M059J (cell line): ENCODE measurements at regions not wholly inside any gene's neighbourhood (a gene's known extent, or its start where the extent isn't known, plus 50 kb on each side); places are given as distances from the start of the nearest gene placed in this dataset.
"Not testable (repeated sequence)": the region's sequence is repeated elsewhere in the genome, so short reads cannot be mapped to it uniquely, and the experiment has no call there.

Experiments used
- DNase-seq: peaks from one replicate; pipeline ENCODE4 v3.0.0-alpha.2; 2012; ENCODE audit warnings: low read depth

DNA sequence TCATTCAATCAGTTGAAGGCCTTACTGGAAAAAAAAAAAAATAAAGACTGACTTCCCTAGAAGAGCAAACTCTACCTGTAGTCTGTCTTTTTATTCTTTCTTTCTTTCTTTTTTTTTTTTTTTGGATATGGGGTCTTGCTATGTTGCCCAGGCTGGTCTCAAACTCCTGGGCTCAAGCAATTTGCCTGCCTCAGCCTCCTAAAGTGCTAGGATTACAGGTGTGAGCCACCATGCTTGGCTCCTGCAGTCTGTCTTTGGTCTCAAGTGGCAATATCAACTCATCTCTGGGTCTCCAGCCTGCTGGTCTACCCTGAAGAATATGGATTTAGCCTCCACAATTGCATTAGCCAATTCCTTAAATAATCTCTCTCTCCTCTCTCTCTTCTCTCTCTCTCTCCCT lies 167.7 kb upstream of the P2RY1 start:
- no peak for DNase-seq

DNA sequence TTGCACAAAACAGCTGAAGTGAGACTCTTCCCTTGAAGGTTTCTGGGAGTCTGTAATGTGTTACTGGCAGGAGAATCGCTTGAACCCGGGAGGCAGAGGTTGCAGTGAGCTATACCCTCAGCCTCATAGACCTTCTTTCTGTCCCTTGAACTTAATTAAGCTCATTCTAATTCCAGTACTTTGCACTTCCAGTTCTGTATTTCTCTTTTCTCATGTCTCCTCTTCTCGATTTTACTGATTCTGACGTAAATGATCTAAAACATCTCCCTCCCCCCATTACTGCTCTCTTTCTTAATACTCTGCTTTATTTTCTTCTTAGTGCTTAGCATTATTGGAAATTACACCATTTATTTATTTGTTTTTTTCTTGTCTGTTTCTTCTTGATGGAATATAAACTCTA lies 165.4 kb upstream of the P2RY1 start:
- no peak for DNase-seq

DNA sequence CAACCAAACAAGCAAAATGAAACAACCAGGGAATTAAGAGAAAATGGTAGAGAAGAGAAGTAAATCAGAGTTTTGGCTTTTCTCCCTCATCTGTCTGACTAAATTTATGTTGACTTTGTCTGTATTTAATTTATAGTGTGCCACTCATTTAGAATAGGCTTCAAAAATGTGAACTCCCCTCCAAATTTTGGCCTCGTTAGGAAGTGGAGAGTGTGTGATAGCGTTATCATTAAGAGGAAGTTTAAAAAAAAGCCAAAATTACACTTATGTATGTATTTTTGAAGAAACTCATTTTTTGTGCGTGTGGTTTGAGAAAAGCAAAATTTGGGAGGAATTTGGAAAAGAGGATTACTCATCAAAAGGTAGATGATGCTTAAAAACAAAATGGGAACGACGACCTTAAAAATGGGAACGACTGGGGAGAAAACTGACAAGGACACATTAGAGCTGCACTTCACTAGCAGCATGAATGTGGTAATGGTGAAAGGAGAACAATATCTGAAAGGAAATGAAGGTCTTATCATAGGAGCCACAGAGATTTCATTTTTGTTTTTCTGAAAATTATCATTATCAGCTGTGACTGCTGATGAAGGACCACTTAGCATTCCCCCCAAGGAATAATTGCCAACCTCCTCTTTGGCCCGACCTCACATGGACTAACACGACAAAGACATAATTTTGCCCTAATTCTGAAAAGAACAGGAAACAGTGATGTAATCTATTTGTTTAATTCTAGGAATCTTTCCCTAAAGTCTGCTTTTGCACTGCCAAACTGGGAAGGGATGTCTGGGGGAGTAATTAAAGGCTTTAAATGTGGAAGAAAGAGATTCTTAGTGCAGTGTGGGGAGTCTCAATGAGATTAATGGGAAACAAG lies 163.2 kb upstream of the P2RY1 start:
- DNase-seq = no peak

DNA sequence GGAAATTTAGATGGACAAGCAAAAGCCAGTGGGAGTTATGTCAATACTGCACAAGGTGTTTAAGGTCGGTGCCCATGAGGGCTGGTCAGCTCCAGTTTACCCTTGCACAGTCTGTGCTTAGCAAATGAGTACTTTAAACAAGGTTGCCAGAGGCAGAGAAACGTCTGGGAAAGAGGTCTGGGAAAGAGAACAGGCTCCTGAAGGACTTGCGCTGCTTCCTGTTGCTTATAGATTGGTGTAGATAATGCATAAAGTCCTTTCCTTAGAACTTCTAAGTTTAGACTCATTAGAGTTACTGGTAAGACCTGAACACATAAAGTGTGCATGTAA lies 162.6 kb upstream of the P2RY1 start:
- DNase-seq = no peak

DNA sequence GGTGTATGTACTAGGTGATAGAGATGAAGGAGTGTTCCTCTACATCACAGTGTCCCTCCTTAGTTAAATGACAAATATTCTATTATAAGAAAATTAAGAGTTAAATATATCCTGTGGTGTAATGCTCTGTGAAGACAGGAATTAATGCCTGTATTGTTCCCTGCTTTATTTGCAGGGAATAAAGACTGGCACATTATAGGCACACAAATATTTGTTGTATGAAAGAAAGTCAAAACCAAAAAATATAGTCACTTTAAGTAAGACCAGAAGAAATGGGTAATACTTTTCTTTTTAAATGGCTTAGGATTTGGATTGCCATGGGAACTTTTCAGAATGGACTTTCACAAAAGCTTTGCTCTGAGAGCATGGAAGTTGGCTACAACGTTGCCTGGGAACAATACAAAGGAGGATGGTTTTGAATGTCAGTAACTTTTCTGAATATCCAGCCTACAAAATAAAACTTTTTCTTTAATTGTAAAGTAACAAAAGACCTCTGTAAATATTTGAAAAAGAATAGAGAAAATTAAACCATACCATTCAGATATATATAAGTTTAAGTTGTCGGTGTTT lies 158.0 kb upstream of the P2RY1 start:
- DNase-seq = no peak

DNA sequence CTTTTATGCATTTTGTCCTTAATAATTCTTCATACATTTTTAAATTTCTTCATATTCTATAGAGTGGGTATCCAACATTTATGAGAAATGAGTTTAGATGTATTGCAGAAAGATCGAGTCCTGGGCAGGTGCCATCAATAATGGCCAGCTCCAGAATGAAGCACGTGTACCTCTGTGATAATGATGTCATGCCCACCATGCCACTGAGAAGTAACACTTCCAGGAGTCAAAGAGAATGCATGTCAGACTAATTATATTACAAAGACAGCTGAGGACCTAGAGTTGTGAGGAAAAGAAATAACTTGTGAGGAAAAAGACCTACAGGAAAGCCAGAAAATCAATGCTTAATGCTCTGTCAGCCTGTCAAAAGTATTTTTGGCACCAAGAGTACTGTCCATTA lies 157.4 kb upstream of the P2RY1 start:
- no peak for DNase-seq

DNA sequence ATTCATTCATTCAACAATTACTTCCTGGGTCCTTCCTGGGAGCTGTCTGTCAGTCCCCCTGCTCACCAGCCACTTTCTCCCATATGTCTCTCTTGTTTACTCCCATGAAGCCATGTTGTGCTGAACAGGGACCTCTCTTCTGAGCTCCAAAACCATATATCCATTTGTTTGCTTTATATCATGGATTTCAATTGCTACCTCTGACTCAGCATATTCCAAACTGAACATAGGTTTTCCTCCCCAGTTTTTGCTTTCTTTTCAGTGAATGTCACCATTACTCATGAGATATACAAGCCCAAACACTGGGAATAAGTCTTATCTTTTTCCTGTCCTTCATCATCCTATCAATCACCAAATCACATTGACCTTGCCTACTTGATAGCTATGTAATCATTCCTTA lies 152.5 kb upstream of the P2RY1 start:
- no peak for DNase-seq

DNA sequence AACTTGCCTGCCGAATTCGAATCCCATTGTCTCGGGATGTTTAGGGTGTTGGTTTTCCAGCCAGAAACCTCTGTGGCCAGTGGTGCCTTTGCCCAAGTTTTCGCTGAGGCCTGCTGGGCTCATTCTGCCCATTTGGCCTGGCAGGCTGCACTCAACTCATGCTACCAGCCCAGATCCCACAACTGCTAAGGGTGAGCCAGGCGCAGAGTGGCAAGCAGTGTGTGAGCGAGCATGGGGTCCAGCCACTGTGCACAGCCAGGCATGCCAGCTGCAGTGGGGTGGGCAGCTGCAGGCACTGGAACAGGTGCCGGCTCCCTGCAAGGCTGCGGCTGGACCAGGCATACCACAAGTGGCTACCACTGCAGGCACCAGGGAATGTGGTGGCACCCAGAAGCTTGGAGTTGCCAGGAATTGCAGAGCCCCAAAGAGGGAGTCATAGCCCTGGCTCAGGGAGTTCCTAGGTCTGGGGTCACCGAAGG lies 151.4 kb upstream of the P2RY1 start:
- DNase-seq = no peak

DNA sequence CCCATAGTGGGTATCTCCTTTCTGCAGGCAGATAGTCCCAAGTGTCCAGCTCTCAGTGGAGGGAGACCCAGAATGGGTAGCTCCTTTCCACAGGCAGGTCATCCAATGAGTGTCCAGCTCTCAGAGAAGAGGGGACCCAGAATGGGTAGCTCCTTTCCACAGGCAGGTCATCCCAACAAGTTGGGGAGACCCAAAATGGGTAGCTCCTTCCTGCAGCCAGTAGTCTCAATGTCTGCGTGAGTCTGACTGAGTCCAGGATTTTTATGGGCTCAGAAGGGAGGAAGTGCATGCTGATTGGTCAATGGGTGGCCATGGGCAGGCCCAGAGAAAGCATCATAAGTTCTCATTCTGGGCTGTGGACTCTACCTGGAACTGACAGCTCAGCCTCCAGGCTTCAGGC lies 150.7 kb upstream of the P2RY1 start:
- no peak for DNase-seq

DNA sequence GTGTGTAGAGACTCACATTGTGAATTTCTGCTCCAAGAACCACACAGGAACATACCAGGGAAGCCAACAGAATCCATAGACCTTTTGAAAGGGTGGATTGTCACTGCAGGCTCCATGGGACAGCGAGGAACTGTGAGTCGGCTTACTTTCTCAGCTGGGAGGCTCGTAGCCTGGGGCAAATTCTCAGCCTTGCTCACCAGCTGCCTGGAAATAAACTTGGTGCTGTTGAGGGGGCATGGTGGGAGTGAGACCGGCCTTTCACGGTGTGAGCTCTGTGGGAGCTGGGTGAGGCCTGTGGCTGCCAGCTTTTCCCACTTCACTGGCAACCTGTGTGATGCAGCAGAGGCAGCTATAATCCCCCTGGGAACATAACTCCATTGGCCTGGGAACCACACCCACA lies 146.6 kb upstream of the P2RY1 start:
- peak; percentile 25 for DNase-seq

DNA sequence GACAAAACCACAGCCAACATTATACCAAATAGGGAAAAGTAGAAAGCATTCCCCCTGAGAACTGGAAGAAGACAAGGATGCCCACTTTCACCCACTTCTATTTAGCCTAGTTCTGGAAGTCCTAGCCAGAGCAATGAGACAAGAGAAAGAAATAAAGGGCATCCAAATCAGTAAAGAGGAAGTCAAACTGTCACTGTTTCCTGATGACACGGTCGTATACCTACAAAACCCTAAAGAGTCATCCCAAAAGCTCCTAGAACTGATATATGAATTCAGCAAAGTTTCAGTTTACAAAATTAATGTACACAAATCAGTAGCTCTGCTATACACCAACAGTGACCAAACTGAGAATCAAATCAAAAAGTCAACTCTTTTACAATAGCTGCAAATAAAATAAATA lies 142.6 kb upstream of the P2RY1 start:
- not testable (repeated sequence) for DNase-seq

DNA sequence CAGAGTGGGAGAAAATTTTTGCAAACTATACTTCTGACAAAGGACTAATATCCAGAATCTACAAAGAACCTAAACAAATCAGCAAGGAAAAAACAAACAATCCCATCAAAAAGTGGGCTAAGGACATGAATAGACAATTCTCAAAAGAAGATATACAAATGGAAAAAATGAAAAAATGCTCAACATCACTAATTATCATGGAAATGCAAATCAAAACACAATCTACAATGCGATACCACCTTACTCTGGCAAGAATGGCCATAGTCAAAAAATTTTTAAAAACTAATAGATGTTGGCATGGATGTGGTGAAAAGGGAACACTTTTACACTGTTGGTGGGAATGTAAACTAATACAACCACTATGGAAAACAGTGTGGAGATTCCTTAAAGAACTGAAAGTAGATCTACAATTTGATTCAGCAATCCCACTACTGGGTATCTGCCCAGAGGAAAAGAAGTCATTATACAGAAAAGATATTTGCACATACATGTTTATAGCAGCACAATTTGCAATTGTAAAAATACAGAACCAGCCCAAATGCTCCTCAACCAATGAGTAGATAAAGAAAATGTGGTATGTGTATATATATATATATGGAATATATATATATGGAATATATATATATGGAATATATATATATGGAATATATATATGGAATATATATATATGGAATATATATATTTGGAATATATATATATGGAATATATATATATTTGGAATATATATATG lies 141.2 kb upstream of the P2RY1 start:
- not testable (repeated sequence) for DNase-seq

DNA sequence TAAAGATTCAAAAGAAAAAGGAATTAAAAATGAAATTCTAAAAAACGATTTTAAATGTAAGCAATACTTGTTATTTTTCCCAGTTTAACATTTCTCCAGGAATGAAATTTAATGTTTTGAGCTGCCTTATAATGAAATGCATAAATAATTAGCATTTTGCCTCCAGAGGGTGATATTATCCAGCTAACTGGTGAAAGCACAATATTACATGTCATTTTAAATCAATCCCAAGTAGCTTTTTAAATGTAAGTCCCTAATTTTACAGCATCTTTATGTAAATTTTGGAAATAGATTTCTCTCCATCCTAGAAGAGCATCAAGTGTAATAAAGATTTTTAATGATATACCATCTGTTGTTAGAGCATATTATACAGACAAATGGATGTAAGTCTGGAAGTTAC lies 139.1 kb upstream of the P2RY1 start:
- no peak for DNase-seq

DNA sequence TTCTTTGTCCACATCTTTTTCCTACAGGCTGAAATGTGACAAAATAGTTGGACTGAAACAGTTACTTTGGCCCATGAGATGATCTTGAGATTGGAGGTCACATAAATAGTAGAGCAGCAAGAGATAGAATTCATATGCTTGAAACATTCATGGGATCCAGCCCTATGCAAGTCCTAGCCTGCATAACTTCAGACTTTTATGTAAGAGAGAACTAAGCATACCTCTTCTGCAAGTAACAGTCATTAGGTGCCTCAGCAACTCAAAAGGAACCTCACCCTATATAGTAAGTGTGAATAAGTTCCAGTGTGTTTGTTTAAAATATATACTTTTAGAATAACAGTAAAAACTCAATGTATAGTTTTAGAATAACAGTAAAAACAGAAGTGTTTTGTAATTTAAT lies 138.0 kb upstream of the P2RY1 start:
- no peak for DNase-seq

DNA sequence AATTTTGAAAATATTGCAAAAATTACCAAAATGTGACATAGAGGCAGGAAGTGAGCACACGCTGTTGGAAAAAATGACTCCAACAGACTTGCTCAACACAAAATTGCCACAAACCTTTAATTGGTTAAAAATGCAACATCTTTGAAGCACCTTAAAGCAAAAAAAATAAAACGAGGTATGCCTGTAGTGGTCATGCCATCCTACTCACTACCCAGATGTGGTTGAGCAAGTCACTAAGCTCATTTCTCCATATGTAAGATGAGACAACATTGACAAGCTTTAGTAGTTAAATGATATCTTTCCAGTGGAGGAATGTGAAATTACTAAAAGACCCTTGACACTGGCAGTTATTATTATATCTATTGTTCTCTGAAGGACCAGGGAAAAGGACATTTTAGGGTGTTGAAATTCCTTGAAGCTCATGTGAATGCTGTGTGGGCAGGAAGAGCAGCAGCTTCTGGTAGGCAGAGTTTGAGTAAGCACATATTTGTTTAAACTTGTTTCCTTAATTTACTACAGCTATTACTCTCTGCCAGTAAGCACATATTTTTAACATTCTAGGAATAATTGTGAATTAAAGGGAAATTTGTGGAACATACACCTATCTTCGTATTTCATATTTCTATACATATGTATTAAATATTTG lies 131.6 kb upstream of the P2RY1 start:
- no peak for DNase-seq

DNA sequence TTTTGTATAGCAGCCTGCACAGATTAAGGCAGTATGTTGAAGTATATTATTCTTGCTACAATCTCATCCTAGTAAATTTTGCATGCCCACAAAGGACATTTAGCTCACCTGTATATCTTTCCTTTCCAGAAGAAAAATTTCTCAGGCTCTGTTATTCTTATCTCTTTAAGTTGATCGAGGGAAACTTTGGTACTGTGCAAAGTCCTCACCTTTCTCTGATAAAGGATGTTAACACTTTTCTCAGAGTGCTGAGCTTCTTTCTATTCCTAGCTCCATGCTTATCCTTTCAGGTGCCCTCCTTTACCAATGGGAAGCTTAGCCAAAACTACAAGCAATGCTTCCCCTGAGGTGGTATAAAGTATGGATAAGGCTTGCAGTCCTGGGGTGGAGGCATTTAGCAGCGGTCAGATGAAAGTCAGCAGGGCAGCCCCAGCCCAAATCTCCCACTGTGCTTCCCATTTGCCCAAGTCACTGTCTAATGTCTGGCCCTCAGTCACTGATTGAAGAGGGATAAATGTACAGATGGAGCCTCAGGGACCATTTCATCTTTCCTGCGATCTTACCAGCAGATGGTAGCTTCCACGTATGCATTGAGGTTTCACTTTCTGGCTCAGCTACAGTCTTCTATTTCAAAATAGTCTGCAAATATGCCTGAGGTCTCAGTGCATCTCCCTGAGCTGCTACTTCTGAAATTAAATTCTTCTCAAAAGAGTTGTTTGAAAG lies 127.8 kb upstream of the P2RY1 start:
- DNase-seq = no peak

DNA sequence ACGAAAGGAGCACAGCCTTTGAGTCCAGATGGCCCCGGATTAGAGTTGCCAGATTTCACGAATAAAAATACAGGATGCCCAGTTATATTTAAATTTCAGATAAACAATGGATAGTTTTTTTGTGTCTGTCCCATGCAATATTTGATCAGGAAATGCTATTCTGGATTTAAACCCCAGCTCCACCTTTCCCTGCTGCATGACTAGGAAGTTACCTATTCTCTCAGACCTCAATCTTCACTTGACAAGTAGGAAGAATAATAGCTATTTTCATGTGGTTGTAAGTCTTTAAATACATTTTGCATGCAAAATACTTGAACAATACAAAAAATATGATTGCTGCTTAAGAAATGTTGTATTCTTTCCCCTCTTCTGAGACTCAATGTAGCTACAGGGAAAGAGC lies 125.3 kb upstream of the P2RY1 start:
- DNase-seq = no peak

DNA sequence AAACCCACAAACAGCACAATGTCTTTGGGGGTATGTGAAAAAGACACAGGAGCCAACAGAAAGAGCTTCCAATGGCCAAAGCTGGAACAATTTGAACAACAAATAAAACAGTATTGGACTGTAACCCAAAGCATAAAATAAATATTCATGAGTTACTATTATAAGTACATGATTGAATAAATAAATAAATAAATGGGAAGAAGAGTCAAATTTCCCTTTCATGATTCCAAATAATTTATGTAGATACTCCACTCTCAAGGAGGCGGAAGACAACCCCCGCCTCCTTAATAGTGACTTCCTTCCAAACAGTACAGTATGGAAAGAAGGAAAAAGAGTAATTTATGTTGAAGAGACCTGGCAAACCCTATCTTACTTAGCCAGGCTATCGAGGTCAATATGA lies 124.4 kb upstream of the P2RY1 start:
- no peak for DNase-seq

DNA sequence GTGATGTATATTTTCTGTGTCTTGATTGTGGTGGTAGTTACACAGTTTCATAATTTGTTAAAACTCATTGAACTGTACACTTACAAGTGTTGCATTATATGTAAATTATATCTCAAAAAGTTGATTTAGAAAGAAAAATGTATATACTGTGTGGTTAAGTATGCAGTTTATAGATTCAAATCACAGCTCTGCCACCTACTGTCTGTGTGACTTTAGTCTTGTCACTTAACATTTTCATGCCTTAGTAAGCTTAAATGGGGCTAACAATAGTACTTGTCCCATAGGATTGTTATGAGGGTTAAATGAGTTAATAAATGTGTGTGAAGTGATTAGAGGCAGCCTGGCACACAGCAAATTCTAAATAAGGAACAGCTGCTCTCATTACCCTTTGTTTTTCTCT lies 120.9 kb upstream of the P2RY1 start:
- no peak for DNase-seq

DNA sequence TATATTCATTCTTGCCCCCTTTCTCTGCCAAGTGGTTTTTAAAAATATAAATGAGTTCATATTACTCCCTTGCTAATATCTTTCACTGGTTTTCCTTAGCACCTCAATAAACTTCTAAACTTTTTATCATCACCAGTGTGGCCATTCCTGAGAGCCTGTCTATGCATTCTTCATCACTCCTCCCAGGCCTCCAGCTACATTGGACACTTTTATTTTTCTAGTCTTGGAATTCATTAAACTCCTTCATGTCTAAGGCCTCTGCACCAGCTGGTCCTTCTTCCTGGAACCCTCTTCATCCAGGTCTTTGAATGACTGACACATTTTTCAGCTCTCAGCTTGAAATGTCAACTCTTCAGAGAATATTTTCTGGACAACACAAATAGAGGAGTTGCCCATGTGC lies 120.4 kb upstream of the P2RY1 start:
- DNase-seq = no peak

DNA sequence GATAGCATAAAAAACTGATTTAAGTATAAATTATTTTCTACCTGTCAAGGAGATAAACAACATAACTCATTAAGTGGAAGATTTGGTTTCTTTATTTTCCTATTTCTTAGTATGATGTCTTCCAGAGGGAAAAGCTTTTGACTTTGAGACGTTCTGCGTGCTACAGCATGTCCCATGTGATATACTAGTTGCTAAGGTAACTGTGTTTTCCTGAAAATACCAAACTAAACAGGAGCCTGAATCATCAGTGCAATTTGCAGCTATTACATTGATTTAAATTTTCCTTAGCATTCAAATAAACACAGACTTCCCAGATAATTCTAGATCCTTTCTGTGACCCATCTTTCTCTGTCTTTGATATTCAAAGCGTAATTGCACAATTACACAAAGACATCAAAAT lies 117.7 kb upstream of the P2RY1 start:
- DNase-seq = no peak

DNA sequence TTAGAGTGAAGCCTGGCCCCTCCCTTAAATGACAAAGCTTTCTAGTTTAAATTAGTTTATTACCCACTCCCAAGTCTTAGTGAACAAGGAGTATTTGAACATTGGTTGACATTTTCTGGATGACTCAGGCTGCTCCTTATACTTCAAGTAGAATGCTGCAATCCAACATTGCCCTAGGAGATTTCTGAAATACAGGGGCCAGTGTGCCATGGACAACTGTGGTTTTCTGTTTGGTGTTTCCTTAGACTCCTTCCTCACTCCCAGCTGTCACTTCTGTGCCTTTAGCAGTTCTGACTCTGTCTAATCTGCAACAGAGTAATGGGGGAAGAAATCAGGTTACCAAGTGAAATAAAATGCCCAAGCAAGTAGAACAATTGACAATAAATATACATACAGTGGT lies 116.1 kb upstream of the P2RY1 start:
- no peak for DNase-seq
